Muscle layer of duodenum (tissue), 2 donors: ENCODE measurements at regions not wholly inside any gene's neighbourhood (a gene's known extent, or its start where the extent isn't known, plus 50 kb on each side); places are given as distances from the start of the nearest gene placed in this dataset.

Source experiments
- H3K27ac ChIP-seq: one replicate; pipeline ENCODE4 v1.7.0; 2013; ENCODE audit warnings: mild to moderate bottlenecking, low read length
- H3K27me3 ChIP-seq: one replicate; pipeline ENCODE4 v1.7.0; 2013; ENCODE audit warnings: low read depth, mild to moderate bottlenecking, control low read depth, low read length
- H3K36me3 ChIP-seq, 2 donors: one replicate each; pipeline ENCODE4 v1.7.0; 2013; ENCODE audit warnings: low read length in 2 of 2, control low read depth in 1 of 2, mild to moderate bottlenecking in 1 of 2; ENCODE audit not compliant: insufficient read depth in 2 of 2, control insufficient read depth in 1 of 2
- H3K4me1 ChIP-seq, 2 donors: one replicate each; pipeline ENCODE4 v1.7.0; 2013; ENCODE audit warnings: low read length in 2 of 2, mild to moderate bottlenecking in 2 of 2, control low read depth in 1 of 2, moderate library complexity in 1 of 2; ENCODE audit not compliant: insufficient read depth in 2 of 2, control insufficient read depth in 1 of 2
- H3K4me3 ChIP-seq, 2 donors: one replicate each; pipeline ENCODE4 v1.7.0; 2013; ENCODE audit warnings: low read length in 2 of 2, low read depth in 1 of 2, mild to moderate bottlenecking in 1 of 2
- H3K9me3 ChIP-seq, 2 donors: one replicate each; pipeline ENCODE4 v1.7.0; 2013; ENCODE audit warnings: low read length in 2 of 2, control low read depth in 1 of 2, mild to moderate bottlenecking in 1 of 2; ENCODE audit not compliant: control insufficient read depth in 1 of 2
- donor health status: healthy.

DNA sequence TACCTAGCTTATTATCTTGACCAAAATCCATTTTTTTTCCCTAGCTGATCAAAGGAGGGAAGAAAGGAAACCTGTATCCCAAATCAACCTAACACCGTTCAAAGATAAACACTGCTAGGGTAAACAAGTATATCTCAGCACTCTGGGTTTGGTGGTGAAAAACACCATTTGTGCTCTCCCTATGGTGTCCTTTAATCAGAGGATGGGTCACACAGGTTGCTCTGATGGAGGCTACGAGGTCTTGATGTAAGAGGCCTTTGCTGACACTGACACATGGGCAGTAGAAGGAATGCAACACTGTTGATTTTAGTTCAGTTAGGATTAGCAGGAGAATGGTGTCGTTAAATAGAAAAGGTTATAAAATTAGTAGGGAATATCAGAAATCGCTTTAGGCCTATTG lies 179.3 kb downstream of the HDGFL1 start:
- Histone ChIP-seq H3K36me3 (no peaks in the 10 kb centered on the region), H3K4me3 (no peak overlapping the region), H3K27ac (no peak overlapping the region), H3K4me1 (no peaks in the 10 kb centered on the region), H3K27me3 (no peaks in the 10 kb centered on the region), H3K9me3 (no peaks in the 10 kb centered on the region)

DNA sequence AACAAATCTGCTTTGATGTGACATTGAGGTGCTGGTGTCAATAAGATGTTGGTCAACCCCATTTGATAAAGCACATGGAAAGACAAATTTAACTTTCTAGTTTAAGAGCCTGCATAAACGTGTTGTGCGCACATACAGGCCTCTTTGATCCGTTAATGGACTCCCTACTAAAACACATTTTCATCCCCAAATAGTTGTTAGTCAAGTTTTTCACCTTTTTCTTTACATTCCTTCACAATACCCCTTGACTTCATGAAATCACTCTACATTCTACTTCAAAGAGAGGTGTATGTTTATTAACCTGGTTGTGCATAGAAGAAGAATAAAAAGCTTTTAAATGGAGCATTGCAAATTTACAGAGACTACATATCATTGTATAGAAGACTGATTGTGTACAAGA lies 180.3 kb downstream of the HDGFL1 start:
- H3K4me1 ChIP-seq, result no peaks in the 10 kb centered on the region
- H3K27me3 ChIP-seq, result no peaks in the 10 kb centered on the region
- H3K36me3 ChIP-seq, result no peaks in the 10 kb centered on the region
- H3K4me3 ChIP-seq, result no peak overlapping the region
- no peak overlapping the region for H3K27ac ChIP-seq
- no peaks in the 10 kb centered on the region for H3K9me3 ChIP-seq

DNA sequence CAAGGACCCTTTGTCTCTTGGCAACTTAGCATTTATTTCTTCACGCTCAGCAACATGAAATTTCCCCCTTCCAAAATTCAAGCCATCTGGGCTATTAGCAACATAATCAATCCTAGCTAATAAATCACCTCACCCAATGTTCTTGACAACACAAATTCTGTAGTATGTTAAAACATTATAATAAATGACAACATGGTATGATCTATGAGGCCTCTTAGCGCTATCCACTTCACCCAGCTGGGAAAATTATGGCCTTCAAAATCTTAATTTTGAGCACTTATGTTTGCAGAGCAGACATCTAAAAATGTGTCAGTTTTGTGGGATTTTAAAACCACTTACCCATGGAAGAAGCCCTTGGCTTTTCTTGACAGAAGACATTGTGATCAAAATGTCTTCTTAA lies 181.9 kb downstream of the HDGFL1 start:
- Histone ChIP-seq H3K27me3 (no peaks in the 10 kb centered on the region), H3K27ac (no peak overlapping the region), H3K36me3 (no peaks in the 10 kb centered on the region), H3K9me3 (no peaks in the 10 kb centered on the region), H3K4me3 (no peak overlapping the region), H3K4me1 (no peaks in the 10 kb centered on the region)

DNA sequence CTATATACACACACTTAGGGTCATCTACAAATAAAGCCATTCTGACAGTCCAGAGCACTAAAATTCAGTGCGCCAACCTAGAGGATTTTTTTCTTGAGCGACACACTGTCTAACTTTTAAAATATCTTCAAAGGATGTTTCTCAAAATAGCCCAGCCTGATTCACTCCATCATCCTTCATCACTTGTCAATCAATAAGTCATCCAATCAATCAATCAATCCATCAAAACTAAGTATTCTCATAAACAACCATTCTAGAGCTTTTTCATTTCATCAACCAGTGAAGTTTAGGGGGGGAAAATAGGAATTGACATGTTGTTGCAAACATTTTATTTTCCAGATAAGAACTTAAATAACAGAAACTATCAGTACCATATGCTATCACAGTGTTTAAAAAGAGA lies 183.2 kb downstream of the HDGFL1 start:
- Histone ChIP-seq H3K27ac (no peak overlapping the region), H3K4me3 (no peak overlapping the region)

DNA sequence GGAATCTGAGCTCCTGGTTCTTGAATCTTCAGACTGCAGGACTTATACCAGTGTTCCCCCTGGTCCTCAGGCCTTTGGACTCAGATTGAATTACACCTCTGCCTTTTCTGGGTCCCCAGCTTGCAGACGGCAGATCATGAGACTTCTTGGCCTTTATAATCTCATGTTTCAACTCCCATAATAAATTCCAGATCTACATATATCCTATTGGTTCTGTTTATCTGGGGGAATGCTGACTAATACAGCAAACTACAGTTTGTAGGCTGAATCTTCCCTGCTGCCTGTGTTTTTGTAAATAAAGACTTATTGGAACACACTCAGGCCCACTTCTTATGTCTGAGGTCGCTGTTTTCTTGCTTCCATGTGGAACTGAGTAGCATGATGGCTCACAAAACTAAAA lies 184.7 kb downstream of the HDGFL1 start:
- no peaks in the 10 kb centered on the region for H3K36me3 ChIP-seq
- no peak overlapping the region for H3K4me3 ChIP-seq
- H3K9me3 ChIP-seq, result no peaks in the 10 kb centered on the region
- no peak overlapping the region for H3K27ac ChIP-seq
- H3K4me1 ChIP-seq, result no peaks in the 10 kb centered on the region
- no peaks in the 10 kb centered on the region for H3K27me3 ChIP-seq

More for the DNA sequence above, 183.2 kb downstream of the HDGFL1 start:
- Histone ChIP-seq H3K36me3 (no peaks in the 10 kb centered on the region), H3K27me3 (no peaks in the 10 kb centered on the region), H3K9me3 (no peaks in the 10 kb centered on the region), H3K4me1 (no peaks in the 10 kb centered on the region)

DNA sequence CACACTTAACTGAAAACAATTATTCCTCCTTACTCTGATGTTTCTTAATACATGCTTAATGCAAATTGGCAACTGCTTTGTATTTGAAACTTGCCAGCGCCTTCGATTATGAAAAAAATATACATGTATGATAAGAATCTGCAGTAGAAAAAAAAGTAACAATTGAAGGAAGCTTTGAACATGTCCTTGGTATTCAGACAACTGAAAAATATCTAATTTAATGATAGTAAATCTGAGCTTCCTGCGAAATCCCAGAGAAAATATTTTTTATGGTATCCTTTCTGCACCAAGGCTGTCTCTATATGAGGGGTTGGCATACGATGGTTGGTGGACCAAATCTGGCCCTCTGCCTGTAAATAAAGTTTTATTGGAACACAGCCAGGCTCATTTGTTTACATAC lies 186.2 kb downstream of the HDGFL1 start:
- Histone ChIP-seq H3K4me1 (no peaks in the 10 kb centered on the region), H3K36me3 (no peaks in the 10 kb centered on the region), H3K27ac (no peak overlapping the region), H3K9me3 (no peaks in the 10 kb centered on the region), H3K27me3 (no peaks in the 10 kb centered on the region), H3K4me3 (no peak overlapping the region)

DNA sequence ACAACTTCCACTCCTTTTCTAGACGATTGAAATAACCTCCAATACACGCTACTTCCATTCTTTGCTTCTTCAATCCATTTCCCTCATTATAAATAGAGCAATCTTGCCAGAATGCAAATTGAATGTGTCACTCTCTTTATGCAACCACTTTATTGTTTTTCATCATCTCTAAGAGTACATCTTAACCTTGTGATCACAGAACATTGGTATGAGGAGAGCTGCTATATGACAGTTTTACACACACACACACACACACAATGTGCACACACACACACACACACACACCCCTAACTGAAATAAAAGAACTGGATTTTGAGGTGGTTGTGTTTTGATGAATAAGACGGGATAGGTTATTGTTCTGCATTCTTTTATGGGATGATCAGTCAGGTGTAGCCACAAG lies 187.0 kb downstream of the HDGFL1 start:
- Histone ChIP-seq H3K27ac (no peak overlapping the region), H3K4me3 (no peak overlapping the region), H3K9me3 (no peaks in the 10 kb centered on the region), H3K27me3 (no peaks in the 10 kb centered on the region), H3K4me1 (no peaks in the 10 kb centered on the region), H3K36me3 (no peaks in the 10 kb centered on the region)

DNA sequence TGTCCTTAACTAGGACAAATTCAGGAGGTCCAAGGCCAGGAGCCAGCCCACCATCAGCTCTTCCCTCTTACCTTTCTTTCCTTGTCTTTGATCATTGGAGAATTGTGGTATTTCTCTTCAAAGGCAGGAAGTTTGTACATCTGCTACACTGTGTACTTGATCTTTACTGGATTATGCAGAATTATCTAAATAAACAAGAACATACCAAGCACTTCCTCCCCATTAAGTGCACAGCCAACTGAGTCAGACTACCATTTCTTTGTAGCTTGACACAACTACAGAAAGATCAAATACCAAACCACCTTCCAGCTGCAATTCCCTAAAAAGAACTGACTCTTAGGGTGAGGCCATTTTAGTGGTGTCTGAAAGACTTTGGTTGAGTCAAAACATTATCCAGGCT lies 195.1 kb downstream of the HDGFL1 start:
- Histone ChIP-seq H3K36me3 (no peaks in the 10 kb centered on the region), H3K27me3 (no peaks in the 10 kb centered on the region), H3K27ac (no peak overlapping the region), H3K9me3 (no peaks in the 10 kb centered on the region), H3K4me3 (no peak overlapping the region), H3K4me1 (no peaks in the 10 kb centered on the region)

DNA sequence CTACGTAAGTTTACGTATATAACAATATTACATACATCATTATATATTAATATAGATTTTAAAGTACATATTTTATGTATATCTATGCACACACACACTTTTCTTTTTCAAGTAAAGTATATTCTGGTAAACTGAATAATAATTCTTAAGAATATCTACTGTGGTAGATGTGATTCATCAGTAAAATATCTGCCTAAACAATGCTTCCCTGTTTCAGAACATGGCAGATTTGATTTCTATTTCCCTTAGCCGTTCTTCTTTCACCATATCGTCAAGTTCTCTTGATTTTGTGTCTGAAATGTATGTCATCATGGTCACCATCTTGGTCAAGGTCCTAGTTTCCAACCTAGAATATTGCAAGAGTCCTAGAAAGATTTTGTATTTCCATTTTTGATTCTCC lies 195.6 kb downstream of the HDGFL1 start:
- no peaks in the 10 kb centered on the region for H3K27me3 ChIP-seq

DNA sequence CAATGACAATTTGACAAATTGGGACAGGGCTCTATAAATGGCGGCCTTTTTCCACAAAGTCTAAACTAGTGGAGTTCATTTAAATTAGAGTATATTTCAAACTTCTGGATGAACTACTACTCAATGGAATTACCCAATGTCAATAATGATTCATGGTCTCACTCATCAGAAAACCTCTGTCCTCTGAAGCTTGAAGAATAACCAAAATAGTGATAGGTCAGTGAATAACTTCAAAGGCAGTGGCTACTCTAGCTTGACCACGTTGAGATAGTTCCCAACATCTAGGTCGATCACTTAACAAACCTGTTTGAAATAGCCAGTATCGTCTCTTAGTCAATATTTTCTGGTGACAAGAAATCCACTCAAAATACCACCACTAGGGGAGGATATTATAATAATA lies 197.6 kb downstream of the HDGFL1 start:
- Histone ChIP-seq H3K36me3 (no peaks in the 10 kb centered on the region), H3K9me3 (no peaks in the 10 kb centered on the region), H3K27ac (no peak overlapping the region), H3K4me3 (no peak overlapping the region), H3K27me3 (no peaks in the 10 kb centered on the region), H3K4me1 (no peaks in the 10 kb centered on the region)

More for the DNA sequence above, 195.6 kb downstream of the HDGFL1 start:
- no peaks in the 10 kb centered on the region for H3K9me3 ChIP-seq
- H3K4me1 ChIP-seq, result no peaks in the 10 kb centered on the region
- H3K27ac ChIP-seq, result no peak overlapping the region
- H3K36me3 ChIP-seq, result no peaks in the 10 kb centered on the region
- no peak overlapping the region for H3K4me3 ChIP-seq

DNA sequence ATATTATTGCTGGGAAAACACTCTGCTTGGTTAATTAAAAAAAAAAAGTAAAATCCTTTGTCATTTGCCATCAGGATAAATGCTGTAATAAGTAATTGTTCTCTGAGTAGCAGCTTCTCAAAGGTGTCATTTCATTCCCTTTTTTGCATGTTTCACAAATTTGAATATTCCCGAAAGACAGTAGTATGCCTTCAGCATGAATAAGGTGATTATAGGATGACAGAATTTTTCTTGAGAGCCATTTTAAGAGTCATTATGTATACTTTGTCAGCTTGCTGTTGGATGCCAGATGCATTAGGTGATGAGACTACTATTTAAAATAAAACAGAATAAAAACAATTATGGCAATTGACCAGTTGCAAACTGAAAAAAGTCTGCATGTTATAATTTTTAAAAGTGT lies 200.7 kb downstream of the HDGFL1 start:
- Histone ChIP-seq H3K27me3 (no peaks in the 10 kb centered on the region), H3K36me3 (no peaks in the 10 kb centered on the region), H3K4me1 (no peaks in the 10 kb centered on the region), H3K9me3 (no peaks in the 10 kb centered on the region), H3K27ac (no peak overlapping the region), H3K4me3 (no peak overlapping the region)

DNA sequence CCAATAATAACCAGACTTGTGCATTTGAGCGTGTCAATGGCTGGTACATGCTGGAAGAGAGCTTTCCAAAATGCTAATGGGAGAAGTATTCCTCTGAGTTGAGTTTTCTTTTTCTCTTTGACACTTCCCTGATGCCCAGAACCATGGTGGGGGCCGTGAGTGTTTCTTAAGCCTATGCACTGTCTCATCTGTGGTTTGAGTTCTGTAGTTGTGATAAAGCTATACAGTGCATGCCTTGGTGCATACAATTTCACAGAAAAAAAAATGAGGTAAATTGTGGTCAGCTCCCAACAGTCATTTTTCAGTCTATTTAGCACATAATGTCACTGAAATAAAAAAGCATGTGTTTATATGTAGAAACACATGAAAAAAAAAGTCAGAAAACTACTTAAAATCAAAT lies 204.8 kb downstream of the HDGFL1 start:
- Histone ChIP-seq H3K4me1 (no peaks in the 10 kb centered on the region), H3K27me3 (no peaks in the 10 kb centered on the region), H3K4me3 (no peak overlapping the region), H3K27ac (no peak overlapping the region), H3K36me3 (no peaks in the 10 kb centered on the region), H3K9me3 (peaks cover 6 to 16% of the 10 kb centered on the region in 2 donors)
